Loucy (cell line): ENCODE measurements at regions not wholly inside any gene's neighbourhood (a gene's known extent, or its start where the extent isn't known, plus 50 kb on each side); places are given as distances from the start of the nearest gene placed in this dataset.

Experiments
- H2AFZ ChIP-seq: fragments of 200-600 bp; sonication (generic); 2 replicates; pipeline ENCODE4 v1.6.0; 2016; ENCODE audit warnings: antibody characterized with exemption, mild to moderate bottlenecking, low read length, moderate library complexity
- H3F3A ChIP-seq: fragments of 200-600 bp; 2 replicates; pipeline ENCODE4 v1.6.0; 2016; ENCODE audit warnings: antibody characterized with exemption, low read depth, mild to moderate bottlenecking
- H3K27me3 ChIP-seq: fragments of 200-600 bp; sonication (generic); 2 replicates; pipeline ENCODE4 v1.6.1; 2014; ENCODE audit warnings: low read length, mild to moderate bottlenecking; ENCODE audit not compliant: insufficient read depth, poor library complexity, severe bottlenecking
- H3K36me3 ChIP-seq: fragments of 200-600 bp; sonication (generic); 2 replicates; pipeline ENCODE4 v1.6.1; 2016; ENCODE audit warnings: low read length; ENCODE audit not compliant: insufficient read depth
- H3K4me1 ChIP-seq: fragments of 200-600 bp; sonication (generic); 2 replicates; pipeline ENCODE4 v1.5.1; 2014; ENCODE audit warnings: low read length, mild to moderate bottlenecking; ENCODE audit not compliant: insufficient read depth, poor library complexity, severe bottlenecking
- H3K4me2 ChIP-seq: fragments of 200-600 bp; sonication (generic); 2 replicates; pipeline ENCODE4 v1.6.0; 2014; ENCODE audit warnings: antibody characterized with exemption, low read length, low read depth, mild to moderate bottlenecking; ENCODE audit not compliant: poor library complexity, severe bottlenecking
- H3K4me3 ChIP-seq: fragments of 200-600 bp; sonication (generic); 2 replicates; pipeline ENCODE4 v1.5.1; 2014; ENCODE audit warnings: low read length, mild to moderate bottlenecking, mixed read lengths; ENCODE audit not compliant: poor library complexity, severe bottlenecking
- H3K79me2 ChIP-seq: fragments of 200-600 bp; sonication (generic); 2 replicates; pipeline ENCODE4 v1.6.1; 2014; ENCODE audit warnings: low read length; ENCODE audit not compliant: insufficient read depth
- H3K9ac ChIP-seq: fragments of 200-600 bp; sonication (generic); 2 replicates; pipeline ENCODE4 v1.6.0; 2014; ENCODE audit warnings: mild to moderate bottlenecking, low read depth, low read length, moderate library complexity; ENCODE audit not compliant: poor library complexity, severe bottlenecking
- H3K9me2 ChIP-seq: fragments of 200-600 bp; sonication (generic); replicated peaks from 2 replicates; pipeline ENCODE4 v1.6.1; 2016; ENCODE audit warnings: low read depth, low read length, mixed read lengths
- H3K9me3 ChIP-seq: fragments of 200-600 bp; sonication (generic); 2 replicates; pipeline ENCODE4 v1.6.1; 2014; ENCODE audit warnings: mild to moderate bottlenecking, antibody characterized with exemption, low read length, low read depth; ENCODE audit not compliant: insufficient read depth
- H4K20me1 ChIP-seq: fragments of 200-600 bp; sonication (generic); 2 replicates; pipeline ENCODE4 v1.6.0; 2014; ENCODE audit warnings: antibody characterized with exemption, low read length, mild to moderate bottlenecking; ENCODE audit not compliant: insufficient read depth, poor library complexity, severe bottlenecking
- EZH2phosphoT487 ChIP-seq: fragments of 200-600 bp; IDR thresholded peaks from 2 replicates; pipeline ENCODE4 v1.6.1; 2018; ENCODE audit warnings: antibody characterized with exemption, mild to moderate bottlenecking, moderate library complexity, borderline replicate concordance
- TF ChIP-seq, protein P1 (sequence below): fragments of 200-600 bp; sonication (generic); conservative IDR thresholded peaks from 2 replicates; pipeline ENCODE4 v1.5.1; 2014; ENCODE audit warnings: mild to moderate bottlenecking, antibody characterized with exemption, low read length

- Histone ChIP-seq H3K9me2 (no peaks in the 10 kb centered on the region), H4K20me1 (no peaks in the 10 kb centered on the region), H3K79me2 (no peaks in the 10 kb centered on the region), H3K9ac (no peak overlapping the region), H3K9me3 (no peaks in the 10 kb centered on the region; the same call in 1 of the 2 replicates), H3K36me3 (no peaks in the 10 kb centered on the region), H3K4me3 (no peak overlapping the region), H3K4me1 (no peaks in the 10 kb centered on the region), H3K27me3 (no peaks in the 10 kb centered on the region), H3K4me2 (no peak overlapping the region), H2AFZ (no peak overlapping the region), H3F3A (no peaks in the 10 kb centered on the region)
- TF ChIP-seq, protein P1, sequence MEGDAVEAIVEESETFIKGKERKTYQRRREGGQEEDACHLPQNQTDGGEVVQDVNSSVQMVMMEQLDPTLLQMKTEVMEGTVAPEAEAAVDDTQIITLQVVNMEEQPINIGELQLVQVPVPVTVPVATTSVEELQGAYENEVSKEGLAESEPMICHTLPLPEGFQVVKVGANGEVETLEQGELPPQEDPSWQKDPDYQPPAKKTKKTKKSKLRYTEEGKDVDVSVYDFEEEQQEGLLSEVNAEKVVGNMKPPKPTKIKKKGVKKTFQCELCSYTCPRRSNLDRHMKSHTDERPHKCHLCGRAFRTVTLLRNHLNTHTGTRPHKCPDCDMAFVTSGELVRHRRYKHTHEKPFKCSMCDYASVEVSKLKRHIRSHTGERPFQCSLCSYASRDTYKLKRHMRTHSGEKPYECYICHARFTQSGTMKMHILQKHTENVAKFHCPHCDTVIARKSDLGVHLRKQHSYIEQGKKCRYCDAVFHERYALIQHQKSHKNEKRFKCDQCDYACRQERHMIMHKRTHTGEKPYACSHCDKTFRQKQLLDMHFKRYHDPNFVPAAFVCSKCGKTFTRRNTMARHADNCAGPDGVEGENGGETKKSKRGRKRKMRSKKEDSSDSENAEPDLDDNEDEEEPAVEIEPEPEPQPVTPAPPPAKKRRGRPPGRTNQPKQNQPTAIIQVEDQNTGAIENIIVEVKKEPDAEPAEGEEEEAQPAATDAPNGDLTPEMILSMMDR = no peak
- TF ChIP-seq EZH2phosphoT487 = no peak
These were observed 144.8 kb upstream of the FAR2 start for GRCh38 chr12:29004066-29004935.

DNA sequence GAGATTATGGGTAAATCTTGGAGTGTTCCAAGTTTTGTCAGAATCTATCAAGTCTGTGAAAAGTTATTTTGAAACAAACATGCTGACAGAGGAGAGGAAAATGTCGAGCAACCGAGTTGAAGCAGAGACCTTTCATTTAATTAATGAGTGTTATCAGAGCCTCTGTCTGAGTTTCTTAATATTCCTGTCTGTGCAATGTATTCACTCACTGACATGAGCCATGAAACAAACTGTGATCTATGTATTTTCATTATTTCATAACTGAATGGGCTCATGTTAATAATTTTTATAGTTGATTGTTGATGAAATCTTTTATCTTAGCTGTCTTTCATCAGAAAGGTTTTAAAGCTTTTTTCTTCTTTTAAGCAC lies 144.2 kb upstream of the FAR2 start:
- H3K79me2 ChIP-seq = no peaks in the 10 kb centered on the region
- no peak for TF ChIP-seq EZH2phosphoT487
- TF ChIP-seq, protein P1 = no peak

DNA sequence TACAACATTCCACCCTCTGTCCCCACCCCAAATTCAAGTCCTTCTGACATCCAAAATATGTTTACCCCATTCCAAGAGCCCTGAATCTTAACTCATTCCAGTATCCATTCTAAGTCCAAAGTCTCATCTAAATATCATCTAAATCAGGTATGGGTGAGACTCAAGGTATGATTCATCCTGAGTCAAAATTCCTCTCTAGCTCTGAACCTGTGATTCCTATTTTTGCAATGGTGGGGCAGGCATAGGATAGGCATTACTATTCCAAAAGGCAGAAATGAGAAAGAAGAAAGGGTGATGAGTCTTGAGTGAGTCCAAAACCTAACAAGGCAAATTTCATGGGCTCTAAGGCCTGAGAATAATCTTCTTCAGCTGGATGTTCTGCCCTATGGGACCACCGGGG lies 140.3 kb upstream of the FAR2 start:
- no peaks in the 10 kb centered on the region; the same call in 1 of the 2 replicates for H3K9me3 ChIP-seq
- no peak overlapping the region for H2AFZ ChIP-seq
- H3K79me2 ChIP-seq = no peaks in the 10 kb centered on the region
- H3K27me3 ChIP-seq = no peaks in the 10 kb centered on the region
- H3F3A ChIP-seq = no peaks in the 10 kb centered on the region
- no peaks in the 10 kb centered on the region for H3K36me3 ChIP-seq
- TF ChIP-seq, protein P1 = no peak
- no peak for TF ChIP-seq EZH2phosphoT487
- H4K20me1 ChIP-seq = no peaks in the 10 kb centered on the region
- no peak overlapping the region for H3K9ac ChIP-seq
- no peak overlapping the region for H3K4me2 ChIP-seq
- H3K4me3 ChIP-seq = no peak overlapping the region
- no peaks in the 10 kb centered on the region for H3K4me1 ChIP-seq
- no peaks in the 10 kb centered on the region for H3K9me2 ChIP-seq

More for the DNA sequence above, 144.2 kb upstream of the FAR2 start:
- Histone ChIP-seq H2AFZ (no peak overlapping the region), H3K9me2 (no peaks in the 10 kb centered on the region), H3K4me2 (no peak overlapping the region), H3K9me3 (no peaks in the 10 kb centered on the region; the same call in 1 of the 2 replicates), H3K4me3 (no peak overlapping the region), H3K9ac (no peak overlapping the region), H3K27me3 (no peaks in the 10 kb centered on the region), H3K4me1 (no peaks in the 10 kb centered on the region), H3F3A (no peaks in the 10 kb centered on the region), H4K20me1 (no peaks in the 10 kb centered on the region), H3K36me3 (no peaks in the 10 kb centered on the region)
